ENCODE measurements at regions not wholly inside any gene's neighbourhood (a gene's known extent, or its start where the extent isn't known, plus 50 kb on each side); places are given as distances from the start of the nearest gene placed in this dataset.
"Not testable (repeated sequence)": the region's sequence is repeated elsewhere in the genome, so short reads cannot be mapped to it uniquely, and the experiment has no call there.

DNA sequence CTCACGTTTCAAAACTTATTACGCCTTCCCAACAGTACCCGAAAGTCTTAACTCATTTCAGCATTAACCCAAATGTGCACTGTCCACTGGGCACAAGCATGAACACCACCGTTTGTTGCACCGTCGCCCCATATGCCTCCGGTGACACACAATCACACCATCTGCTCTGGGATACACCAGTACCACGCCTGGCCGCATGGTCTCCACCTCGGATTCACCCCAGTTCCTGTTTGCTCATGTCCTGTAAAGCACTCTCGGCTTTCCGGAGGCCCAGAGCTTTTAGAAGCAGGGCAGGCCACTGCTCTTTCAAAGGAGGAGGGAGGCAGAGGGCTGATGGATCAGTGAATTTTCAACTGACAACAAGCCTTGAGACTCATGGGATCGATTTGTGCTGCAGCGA is 1570.0 kb upstream of the DEFB115 start:
- no peak for DNase-seq

DNA sequence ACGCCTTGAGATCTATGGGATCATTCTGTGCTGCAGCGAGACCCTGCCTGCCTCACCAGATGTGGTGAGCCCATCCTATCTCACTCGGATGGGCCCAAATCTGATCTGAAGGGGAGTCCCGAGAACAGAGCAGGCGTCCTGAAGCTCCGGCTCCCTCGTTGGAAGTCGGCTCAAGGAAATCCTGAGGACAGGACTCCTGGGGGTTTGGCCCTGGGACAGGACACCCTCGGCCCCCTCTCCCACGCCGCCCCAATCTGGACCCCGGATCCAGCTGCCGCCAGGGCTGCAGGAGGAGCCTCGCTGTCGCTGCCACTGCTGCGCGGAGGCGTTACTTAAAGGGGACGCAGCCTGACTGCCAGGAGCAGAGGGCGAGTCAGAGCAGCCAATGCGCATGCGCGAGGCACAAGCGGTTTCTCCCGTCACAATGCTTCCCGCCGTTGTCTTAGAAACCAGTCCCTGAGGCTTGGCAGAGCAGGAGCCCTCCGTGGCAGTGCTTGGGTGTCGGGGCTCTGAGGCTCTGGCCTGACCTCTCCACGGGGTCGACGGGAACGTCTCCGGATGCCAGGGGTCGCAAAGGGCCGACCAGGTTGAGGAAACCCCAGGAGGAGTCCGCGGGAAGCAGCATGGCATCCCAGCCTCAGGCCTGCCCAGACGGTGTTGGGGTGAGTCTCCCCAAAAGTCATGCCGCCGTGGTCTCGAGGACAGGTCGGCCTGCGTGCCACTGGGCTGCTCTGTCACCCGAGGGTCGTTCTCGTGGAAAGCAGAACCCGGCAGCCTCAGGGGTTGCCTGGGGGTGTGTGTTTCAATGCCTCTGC is 1567.8 kb upstream of the DEFB115 start:
- DNase-seq = peak; percentile 80 to 88

DNA sequence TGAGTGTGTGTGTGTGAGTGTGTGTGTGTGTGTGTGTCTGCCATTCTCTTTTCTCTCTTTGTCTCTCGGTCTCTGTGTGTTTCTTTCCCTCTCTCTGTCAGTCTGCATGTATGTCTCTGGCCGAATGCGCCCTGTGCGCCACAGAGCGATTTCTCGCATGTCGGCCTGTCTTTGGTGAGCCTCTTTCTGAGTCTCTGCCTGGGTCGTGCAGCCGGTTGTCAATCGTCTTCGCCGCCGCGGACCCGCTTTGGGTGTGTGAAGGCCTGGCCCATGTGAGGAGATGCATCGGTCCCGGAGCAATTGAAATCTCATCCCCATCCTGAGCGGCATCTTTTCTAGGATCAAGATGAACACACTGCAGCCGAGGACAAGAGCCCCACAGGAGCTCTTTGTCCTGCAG is 1567.2 kb upstream of the DEFB115 start:
- DNase-seq = no peak

DNA sequence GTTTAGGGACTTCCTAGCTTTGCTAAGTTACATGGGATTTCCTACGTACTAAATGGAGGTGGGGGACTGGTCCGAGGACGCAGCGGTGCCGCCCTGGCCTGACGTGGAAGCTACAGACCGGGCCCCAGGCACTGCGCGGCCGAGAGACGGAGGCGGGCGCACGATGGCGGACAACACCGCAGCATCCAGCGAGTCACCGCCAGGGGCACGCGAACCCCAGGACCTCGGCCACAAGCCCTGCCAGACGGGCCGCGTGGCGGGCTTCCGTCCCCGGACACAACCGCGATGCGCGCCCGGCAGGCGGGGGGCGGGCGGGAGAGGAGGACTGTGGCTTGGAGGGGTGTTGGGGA is 1516.9 kb upstream of the DEFB115 start:
- no peak for DNase-seq

DNA sequence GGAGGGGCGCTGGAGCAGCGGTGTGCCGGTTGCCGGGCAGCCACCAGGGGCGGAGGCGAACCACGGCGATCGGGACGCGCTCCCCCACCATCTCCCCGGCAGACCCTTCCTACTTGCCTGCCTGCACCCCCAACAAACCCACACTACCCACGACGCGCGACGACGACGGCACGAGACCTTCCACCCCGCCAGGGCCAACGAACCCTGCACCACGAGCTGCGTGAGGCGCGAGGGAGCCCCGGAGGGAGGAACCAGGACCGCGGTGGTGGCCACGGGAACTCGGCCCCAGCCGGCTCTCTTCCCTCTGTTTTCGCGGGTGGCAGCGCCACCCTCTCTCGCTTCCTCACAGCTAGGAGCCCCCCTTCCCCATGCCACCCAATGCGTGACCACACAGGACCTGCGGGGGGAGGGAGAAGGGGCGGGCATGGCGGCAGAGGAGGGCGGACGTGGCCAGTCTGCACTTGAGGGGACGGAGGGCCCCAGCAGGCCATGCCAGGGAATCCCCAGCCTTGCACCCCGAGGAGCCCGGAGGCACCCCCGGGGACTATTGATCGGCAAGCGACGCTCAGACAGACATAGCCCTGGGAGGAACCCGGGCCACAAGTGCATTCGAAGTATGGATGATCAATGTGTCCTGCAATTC is 1516.4 kb upstream of the DEFB115 start:
- DNase-seq = no peak

DNA sequence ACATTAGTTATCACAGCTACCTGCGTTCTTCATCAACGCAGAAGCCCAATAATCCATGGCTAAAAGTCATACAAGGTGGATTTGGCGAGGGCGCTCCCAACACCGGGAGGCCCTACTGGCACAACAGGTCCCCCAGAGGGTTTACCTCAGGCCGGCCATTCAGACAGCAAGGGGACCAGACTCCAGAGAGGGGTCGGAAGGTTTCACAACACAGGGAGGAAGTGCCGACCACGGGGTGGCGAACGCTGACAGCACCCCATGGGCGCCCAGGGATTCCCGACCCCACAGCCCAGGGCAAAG is 1515.9 kb upstream of the DEFB115 start:
- DNase-seq = no peak

DNA sequence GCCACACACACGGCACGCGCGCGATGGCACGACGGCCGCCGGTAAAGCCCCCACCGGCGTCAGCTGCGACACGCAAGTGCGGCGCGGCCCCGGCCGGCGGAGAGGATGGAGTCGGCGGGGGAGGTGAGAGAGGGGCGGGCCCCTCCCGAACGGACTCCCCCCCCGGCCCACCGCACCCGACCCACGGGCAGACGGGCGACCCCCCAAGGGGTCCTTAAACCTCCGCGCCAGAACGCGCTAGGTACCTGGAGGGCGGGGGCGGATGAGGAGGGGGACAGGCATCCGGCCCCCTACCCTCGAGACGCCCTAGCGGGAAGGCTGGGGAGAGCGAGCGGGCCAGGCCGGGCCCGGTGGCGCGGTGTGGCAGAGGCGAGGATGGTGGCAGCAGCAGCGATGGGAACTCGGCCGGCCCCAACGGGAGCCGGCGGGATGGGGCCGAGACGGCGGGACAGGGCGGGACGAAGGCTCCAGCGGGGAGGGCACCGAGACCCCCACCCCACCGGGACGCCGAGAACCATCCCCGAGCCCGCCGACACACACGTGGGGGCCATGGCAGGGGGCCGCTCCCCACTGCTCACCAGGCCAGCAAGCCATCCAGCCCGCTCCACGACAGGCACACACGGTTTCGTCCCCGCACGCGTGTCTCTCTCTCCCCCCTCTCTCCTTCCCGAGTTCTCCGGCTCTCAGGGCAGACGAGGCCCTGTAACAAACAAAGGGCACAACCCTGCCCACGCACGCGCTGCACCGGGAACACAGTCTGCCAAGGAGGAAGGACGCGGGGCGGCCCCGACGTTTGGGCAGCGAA is 1515.4 kb upstream of the DEFB115 start:
- DNase-seq = no peak

DNA sequence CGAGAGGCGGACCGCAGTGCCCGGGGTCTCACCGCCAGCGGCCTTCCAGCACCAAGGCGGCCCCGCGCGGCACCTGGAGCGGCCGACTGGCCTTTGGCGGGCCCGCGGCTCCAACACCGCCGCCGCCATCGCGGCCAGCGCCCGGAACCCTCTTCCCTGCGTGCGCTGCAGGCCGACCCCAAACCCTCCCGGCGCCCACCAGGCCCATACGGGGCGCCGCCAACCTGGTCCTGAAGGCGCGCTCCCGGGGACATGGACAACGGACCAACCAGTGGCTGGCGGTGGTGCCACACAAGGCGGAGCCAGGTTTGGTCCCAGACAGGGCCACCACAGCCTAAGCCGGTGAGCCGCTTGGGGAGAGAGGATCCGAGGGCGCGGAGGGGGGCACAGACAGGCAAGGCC is 1514.8 kb upstream of the DEFB115 start:
- no peak for DNase-seq

DNA sequence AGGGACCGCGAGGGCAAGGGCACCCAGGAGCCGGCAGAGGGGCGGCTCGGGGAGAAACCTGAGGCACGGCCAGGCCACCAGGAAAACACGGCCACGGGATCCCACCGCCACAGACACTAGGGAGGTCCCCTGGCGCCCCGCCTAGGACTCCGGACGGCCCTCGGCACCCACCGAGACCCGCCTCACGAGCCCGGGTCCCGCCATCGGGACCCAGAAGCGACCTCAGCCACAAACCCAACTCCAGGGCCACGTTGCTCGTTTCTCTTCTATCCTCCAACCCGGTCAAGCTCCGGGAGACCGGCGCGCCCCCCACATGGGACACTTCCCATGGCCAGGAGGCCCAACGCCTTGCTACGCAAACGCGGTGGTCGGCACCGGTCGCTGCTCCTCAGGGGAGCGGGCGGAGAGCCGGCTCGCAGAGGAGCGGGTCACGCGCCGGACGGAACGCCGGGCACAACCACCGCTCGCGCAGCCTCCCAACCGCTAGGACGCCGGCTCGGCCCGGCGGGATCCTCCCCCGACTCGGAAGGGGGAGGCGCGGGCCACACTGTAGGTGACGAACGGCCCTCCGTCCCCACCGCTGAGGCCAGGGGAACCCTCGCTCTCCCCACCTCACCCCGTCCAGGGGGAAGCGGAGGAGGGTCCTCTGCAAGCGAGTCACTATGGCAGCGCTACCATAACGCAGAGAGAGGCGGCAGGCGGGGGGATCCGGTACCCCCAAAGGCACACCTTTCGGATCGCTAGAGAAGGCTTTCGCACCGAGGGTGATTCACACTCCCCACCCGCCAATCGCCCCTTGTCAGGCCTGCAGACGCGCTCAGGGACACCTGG is 1514.1 kb upstream of the DEFB115 start:
- no peak for DNase-seq

DNA sequence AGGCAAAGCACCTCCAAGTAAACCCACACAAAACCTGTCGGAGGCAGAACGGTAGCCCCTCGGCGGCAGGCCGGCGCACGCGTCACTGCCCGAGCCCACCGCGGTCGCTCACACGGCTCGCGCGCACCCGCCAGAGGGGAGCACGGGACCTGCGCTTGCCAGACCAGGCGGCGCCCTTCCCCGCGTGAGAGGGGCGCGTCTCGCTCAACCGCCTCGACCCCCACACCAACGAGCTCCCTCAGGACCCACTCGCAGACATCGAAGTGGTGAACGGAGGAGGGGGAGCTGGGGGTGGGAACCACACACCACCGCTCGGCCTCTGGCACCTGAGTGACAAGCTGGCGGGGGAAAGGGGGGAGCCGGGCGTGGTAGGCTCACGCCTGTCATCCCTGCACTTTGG is 1513.4 kb upstream of the DEFB115 start:
- DNase-seq = no peak

DNA sequence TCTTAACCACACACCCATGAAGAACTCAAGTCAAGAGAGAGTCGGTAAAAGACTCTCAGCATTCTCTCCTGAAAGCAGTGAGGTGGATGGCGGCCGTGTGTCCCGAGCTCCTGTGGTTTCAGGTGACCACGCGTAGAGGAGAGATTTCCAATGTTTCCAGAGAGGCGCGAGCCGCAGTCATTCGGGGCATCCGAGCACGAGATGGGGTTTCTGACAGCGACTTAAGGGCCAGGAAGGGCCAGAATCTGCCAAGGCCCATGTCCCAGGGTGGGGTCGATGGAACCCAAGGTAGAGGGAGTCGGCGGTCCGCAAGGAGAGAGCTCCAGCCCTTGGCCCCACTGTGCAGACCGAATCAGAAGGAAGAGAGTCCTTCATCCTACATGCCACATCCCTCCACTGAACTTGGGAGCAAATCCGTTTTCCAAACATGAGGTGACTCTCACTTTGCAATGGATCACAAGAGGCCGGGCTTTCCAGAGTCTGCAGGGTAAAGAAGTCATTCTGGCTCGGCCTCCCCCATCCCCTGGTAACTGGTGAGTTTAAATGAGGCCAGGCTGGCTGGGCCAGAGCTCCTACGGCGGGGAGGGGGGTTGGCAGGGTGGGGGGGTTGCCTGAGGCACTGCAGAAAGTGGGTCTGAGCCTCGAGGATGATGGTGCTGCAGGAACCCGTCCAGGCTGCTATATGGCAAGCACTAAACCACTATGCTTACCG is 1511.8 kb upstream of the DEFB115 start:
- DNase-seq = not testable (repeated sequence)

DNA sequence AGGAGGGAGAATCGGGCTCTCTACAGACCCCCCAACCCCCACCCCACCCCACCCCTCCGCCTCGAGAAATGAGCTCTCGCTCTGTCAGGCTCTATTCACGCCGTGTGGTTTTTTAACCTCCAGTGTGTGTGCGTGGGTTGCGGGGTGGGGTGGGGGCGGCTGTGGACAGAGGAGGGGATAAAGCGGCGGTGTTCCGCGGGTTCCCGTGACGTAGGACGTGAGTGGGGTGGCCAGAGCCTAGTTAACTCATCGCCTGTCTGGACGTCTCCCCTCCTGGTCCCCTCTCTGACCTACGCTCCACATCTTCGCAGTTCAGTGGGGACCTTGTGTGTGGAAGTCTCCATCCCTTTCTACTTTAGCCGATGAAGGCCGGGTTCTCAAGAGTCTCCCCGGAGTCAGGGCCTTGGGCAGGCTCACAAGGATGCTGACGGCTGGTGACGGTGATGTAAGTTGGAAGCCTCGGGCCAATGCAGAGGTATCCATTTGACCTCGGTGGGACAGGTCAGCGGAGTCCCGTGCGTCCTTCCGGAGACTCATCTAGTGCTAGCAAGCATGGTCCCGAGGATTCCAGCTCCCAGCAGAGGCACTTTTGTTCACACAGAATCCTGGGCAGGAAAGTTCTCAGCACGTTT is 1507.1 kb upstream of the DEFB115 start:
- no peak for DNase-seq

DNA sequence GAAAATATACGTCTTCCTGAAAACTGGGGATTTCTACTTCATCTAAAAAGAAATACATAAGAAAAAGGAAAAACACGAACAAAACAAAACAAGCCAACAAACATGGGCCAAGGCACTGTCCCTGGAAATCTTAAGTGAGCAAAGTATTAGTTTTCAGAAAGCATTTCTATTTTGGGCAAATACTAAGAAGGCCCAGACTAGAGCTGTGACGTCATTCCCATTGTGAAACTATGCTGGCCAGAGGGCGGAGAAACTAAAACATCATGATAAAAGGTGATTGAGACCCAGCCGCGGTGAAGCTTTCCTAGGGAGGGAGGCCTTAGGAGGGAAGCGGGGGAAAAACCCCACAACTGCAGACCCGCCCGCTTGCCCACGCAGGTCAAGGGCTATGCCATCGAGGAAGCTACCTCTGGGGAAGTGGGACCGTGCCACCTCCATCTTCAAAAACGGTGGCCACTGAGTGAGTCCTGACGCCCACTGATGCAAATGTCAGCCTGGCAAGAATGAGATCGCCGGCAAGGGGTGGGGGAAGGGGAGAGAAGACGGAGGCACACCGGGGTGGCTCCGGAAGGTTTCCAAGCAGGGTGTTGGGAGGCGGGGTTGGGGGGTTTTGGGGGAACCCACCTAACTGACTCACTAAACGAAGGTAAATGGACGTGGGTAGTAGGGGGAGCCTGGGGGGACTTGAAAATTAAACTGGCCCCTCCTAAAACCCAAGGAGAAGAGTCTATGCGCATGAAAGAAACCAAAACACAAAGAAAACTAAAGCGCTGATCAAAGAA is 1504.6 kb upstream of the DEFB115 start:
- not testable (repeated sequence) for DNase-seq

DNA sequence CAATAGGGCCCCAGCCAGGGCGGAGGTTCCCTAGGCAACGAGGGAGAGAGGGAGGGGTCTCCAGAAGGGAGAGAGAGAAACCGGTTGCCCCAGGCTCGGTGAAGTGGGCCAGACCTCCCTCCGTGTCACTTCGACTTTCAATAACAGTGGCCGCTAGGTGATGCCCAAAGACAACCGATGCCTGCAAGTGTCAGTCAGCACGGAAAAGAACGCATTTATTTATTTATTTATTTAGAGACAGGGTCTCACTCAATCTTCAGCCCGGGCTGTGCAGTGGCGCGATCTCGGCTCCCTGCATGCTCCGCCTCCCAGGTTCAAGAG is 1504.1 kb upstream of the DEFB115 start:
- peak; percentile 41 to 71 for DNase-seq

DNA sequence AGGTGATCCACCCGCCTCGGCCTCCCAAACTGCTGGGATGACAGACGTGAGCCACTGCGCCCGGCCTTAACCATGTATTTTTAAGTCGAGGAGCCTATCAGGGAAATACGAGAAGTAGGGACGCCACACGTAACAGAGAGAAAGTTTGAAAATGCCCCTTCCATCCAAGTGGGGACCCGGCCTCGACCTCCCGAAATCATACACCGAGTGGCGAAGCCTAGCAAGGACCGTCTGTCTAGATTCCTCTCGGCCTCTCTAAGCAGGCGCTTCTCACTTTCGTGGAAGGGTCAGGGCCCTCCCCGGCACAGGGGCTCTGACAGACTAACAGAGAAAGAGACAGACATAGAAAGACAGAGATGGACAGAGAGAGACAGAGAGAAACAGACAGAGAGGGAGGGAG is 1503.6 kb upstream of the DEFB115 start:
- not testable (repeated sequence) for DNase-seq

DNA sequence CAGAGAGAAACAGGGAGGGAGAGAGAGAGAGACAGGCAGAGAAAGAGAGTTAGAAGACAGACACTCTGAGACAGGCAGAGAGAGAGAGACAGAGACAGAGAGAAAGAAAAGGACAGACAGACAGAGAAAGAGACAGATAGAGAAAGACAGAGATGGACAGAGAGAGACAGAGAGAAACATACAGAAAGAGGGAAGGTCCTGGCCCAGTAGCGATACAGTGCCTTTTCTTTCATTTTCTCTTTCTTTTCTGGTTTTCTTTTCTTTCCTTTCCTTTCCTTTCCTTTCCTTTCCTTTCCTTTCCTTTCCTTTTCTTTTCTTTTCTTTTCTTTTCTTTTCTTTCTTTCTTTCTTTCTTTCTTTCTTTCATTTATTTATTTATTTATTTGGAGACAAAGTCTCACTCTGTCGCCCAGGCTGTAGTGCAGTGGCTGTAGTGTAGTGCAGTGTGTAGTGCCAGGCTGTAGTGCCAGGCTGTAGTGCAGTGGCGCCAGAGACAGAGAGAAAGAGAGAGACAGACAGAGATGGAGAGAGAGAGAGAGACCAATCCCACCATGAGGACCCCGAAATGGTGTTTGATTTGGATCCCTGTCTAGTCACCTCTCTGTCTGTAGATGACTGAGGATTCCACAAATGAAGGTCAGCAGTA is 1501.5 kb upstream of the DEFB115 start:
- DNase-seq = not testable (repeated sequence)

DNA sequence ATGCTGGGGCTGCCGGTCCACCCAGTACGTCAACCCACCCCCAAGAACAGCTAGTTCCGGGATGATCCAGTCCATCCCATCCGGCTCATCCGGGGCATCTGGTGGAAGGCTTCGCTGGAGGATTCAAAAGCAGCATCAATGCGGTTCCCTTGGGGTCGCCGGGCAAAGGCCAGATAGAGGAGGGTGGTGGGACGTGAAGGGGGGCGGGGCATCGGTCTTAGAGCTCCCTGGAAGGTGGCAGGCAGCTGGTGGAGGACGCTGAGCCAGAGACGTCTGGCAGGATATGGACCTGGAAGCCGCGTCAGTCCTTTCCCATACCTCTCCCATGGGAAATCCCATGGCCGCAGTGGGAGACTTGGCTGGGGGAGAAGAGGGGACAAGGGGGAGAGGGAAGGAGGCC is 1500.8 kb upstream of the DEFB115 start:
- DNase-seq = no peak

DNA sequence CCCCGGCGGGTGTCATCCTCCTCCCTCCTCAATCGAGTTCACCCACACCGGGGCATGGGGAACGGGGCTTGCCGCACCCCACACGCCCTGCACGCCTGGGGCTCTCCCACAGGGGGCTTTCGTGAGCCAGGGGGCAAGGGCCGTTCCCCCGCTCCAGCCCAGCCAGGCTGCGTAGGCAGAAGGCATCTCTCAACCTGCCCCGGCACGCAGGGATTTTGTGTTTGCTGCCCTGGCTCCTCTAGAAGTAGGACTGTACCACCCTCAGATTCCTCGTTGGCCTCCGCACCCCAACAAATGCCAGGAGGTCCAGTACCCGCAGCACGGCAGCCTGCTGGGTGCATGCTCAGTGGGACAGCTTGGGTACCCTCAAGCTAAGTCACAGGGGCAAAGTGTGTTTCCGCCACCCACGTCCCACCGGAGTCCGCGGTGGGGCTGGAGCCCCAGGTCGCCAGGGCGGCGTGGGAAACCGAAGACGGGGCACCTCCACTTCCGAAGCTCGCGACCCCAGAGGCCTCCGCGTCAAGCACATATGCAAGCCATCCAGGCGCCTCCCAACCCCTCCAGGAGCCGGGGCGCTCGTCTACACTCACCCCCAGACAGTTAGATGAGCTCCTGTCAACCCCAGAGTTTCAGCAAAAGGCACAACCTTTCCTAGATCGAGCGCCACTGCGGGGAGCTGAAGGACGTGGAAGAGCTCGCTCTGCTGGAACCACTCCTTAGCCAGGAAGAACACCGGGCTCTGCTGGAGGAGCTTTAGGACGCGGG is 1495.7 kb upstream of the DEFB115 start:
- DNase-seq = not testable (repeated sequence)

DNA sequence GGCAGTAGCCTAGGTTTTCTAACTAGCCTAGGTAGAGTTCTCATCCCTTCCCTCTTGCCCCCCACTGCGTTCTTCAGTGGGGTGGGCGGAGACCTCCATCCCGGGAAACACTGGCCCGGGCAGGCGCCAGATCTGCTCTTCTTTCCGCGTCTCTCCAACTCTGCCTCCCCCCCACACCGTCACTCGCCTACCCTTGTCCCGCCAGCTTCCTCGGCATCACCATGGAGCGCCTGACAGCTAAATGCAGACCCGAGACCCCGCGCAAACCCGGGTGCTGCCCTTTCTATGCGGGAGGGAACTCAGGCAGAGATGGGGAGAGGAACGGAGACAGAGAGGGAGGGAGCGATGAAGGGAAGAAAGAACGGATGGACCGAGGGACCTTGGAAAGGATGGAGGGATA is 1494.8 kb upstream of the DEFB115 start:
- no peak for DNase-seq
